NCI-H82 treated with DMSO at 0.1 percent for 48 hours (cell line): ENCODE measurements at regions not wholly inside any gene's neighbourhood (a gene's known extent, or its start where the extent isn't known, plus 50 kb on each side); places are given as distances from the start of the nearest gene placed in this dataset.

Experiments used
- DNase-seq: peaks from one replicate; lab custom pipeline; 2025; ENCODE audit not compliant: unreplicated experiment; lab: John Stamatoyannopoulos, UW

GRCh38 chr2:206368484-206368883, 74.8 kb upstream of the ADAM23 start:
- no peak for DNase-seq

- DNase-seq: peak; percentile 85
These were observed 74.3 kb upstream of the ADAM23 start for GRCh38 chr2:206368933-206369569.

DNA sequence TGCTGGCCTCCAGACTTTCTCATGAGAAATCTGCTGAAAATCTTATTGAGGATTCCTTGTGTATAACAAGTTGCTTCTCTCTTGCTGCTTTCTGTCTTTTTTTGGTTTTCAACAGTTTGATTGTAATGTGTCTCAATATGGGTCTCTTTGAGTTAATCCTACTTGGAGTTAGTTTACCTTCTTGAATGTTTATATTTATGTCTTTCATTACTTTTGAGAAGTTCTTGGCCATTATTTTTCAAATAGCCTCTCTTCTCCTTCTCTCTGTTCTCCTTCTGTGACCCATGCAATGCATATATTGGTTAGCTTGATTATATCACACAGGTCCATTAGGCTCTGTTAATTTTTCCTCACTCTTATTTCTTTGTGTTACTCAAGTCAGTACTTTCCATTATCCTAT, 67.4 kb upstream of the ADAM23 start:
- no peak for DNase-seq

GRCh38 chr2:206378835-206379234, 64.5 kb upstream of the ADAM23 start:
- DNase-seq: no peak

DNA sequence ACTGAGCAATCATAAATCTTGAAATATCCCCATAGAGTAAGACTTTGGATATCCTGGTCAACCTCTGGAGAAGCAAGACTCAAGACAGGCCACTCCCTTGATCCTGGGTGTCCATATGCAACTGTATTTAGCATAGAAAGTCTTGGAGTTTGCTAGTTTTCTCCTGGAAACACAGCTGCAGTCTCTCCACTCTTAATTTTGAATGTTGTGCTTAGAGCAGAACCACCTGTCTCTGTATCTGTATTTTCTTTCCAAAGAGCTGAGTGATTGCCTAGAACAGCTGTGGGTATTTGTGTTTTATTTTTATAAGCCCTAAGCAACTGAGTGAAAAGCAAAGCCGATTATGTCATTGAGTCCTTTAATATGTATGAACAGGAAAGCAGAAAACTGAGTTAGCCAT, 64.1 kb upstream of the ADAM23 start:
- DNase-seq: peak; percentile 95

DNA sequence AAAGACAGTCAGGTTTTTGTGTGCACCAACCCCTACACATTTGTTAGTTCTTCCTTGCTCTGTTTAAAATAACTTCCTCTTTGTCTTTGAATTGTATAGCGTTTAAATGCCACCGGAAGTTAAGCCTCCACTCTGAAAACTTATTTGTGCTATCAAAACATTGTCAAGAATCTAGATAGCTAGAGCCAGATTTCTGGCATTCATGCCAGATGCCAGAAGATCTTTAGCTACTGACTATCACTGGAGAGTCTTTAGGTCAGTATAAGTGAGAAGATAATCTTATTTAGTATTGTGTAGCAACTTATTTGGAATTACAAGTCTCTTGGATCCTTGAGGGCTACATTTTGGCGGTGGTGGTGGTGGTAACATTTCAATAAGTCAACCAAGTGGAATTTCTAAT, 63.4 kb upstream of the ADAM23 start:
- DNase-seq: peak; percentile 82

- no peak for DNase-seq
These were observed 61.5 kb upstream of the ADAM23 start for GRCh38 chr2:206381881-206382280.

- DNase-seq: no peak
These were observed 59.7 kb upstream of the ADAM23 start for GRCh38 chr2:206383669-206384068.

DNA sequence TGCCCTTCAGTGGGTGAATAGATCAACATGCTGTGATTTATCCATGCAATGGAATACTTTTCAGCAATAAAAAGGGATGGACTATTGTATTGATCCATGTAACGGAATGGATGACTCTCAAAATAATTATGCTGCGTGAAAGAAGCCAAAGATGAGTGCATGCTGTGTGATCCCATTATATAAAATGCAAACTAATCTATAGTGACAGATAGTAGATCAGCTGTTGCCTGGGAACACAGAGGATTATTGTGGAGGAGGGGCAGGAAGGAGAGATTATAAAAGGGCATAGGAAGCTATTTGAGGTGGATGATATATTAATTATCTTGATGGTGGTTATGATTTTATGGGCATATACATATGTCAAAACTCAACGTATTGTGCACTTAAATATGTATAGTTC, 55.5 kb upstream of the ADAM23 start:
- peak; percentile 80 for DNase-seq

- no peak for DNase-seq
These were observed 54.6 kb upstream of the ADAM23 start for GRCh38 chr2:206388698-206389097.

- DNase-seq: no peak
These were observed 54.2 kb upstream of the ADAM23 start for GRCh38 chr2:206389164-206389563.

DNA sequence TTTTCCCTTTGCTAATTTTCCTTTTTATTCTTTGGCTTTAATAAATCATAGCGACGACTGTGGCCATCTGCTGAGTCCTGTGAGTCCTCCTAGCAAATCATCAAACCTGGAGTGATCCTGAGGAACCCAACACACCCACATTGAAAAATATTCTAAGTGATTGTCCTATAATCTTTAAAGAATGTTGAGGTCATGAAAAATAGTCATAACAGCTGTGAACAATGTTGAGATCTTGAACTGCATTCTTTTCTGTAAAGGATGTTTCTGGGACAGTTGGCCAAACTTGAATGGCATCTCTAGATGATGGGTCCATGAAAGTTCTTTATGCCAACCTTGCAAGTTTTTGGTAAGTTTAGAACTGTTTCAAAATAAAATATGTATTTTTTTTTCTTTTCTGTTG, 53.2 kb upstream of the ADAM23 start:
- DNase-seq: no peak

DNA sequence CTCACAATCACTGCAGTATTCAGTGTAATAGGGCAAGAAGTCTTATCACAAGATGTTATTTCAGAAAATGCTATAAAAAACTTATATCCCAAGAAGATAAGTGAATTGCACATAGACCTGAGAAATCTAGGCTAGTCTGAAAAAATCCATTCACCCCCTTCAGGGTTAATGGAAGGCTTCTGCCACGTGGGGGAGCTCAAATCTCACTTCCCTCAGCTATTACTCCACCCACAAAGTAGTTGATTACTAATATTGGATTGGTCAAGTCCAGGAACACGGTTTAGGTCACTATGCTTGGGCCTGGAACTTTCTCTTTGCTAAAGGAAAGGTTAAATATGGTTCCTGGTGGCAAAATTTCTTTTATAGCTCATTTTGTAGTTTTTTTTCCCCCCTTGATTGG, 51.2 kb upstream of the ADAM23 start:
- no peak for DNase-seq
